ENCODE measurements at regions not wholly inside any gene's neighbourhood (a gene's known extent, or its start where the extent isn't known, plus 50 kb on each side); places are given as distances from the start of the nearest gene placed in this dataset.

DNA sequence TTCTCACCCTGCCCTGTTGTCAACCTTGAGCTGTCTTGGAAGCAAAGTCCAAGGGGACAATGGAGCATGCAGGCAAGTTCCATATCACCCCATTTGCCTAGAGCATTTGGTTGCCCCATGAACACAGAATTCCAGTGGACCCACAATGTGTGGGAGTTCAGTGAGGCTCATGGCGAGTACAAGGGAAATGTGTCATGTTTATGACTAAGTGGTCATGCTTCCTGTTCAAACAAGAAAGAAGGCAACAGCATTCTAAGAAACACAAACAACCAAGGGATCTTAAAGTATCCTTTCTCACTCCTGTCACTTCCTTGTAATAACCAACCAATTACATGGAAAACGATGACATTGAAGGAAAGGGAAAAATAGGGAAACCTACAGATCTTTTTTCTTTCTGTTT lies 513.0 kb downstream of the INHBA start:
- TF ChIP-seq, protein P1, sequence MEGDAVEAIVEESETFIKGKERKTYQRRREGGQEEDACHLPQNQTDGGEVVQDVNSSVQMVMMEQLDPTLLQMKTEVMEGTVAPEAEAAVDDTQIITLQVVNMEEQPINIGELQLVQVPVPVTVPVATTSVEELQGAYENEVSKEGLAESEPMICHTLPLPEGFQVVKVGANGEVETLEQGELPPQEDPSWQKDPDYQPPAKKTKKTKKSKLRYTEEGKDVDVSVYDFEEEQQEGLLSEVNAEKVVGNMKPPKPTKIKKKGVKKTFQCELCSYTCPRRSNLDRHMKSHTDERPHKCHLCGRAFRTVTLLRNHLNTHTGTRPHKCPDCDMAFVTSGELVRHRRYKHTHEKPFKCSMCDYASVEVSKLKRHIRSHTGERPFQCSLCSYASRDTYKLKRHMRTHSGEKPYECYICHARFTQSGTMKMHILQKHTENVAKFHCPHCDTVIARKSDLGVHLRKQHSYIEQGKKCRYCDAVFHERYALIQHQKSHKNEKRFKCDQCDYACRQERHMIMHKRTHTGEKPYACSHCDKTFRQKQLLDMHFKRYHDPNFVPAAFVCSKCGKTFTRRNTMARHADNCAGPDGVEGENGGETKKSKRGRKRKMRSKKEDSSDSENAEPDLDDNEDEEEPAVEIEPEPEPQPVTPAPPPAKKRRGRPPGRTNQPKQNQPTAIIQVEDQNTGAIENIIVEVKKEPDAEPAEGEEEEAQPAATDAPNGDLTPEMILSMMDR (IDR thresholded peaks at IDR 0.05; ENCODE audit: borderline replicate concordance, control extremely low read depth, extremely low read depth, insufficient read depth, missing control alignments) = no peak
- no peak for DNase-seq (ENCODE audit: low spot score)

DNA sequence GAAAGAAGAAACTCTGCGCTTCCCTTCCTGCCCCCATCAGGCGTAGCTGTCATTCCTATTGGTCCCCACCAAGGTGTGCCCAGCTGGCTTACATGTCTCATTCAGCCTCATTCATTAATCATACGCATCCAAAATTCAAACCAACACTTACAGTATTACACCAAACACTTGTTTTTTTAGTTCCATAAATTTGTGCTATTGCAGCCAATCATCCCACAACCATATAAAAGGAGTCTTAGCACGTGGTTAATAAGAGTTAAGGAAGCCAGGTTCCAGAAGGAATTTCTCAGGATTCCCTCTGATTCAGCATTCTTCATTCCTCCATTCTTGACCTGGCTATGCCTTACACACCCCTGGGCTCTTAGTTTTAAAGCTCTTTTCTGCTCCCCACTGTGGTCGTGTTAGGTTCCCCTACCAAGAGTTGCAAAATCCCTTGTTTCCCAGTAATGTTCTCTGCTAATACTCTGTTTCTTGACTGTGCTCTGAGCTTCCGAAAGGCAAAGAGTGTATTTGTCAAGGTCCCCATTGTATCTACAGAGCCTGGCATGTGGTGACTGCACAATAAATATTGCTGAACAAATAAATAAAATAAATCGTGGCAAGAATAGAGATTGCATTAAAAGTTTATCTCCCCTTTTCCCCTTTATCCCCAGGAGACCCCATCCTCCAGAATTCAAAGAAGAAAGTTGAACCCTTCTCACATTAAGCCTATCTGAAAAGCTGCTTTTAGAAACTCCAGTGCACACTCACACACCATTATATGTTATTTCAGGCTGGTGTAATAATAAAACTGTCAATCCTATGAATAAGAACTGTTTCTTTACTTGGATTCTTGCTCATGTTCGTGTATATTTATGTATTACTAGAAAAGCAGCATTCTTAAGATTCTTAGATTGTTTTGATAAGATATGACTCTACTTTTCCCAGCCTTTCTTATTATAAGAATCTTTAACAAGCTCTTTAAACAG lies 514.4 kb downstream of the INHBA start:
- DNase-seq (ENCODE audit: low spot score) = no peak
- in situ Hi-C loops (cut with MboI; ENCODE audit: low sequenced_read_pairs, unreplicated experiment) = no loop called here
- TF ChIP-seq, protein P1 (IDR thresholded peaks at IDR 0.05; ENCODE audit: borderline replicate concordance, control extremely low read depth, extremely low read depth, insufficient read depth, missing control alignments) = no peak

More for the DNA sequence above, 513.0 kb downstream of the INHBA start:
- in situ Hi-C loops (cut with MboI; ENCODE audit: low sequenced_read_pairs, unreplicated experiment) = no loop called here

DNA sequence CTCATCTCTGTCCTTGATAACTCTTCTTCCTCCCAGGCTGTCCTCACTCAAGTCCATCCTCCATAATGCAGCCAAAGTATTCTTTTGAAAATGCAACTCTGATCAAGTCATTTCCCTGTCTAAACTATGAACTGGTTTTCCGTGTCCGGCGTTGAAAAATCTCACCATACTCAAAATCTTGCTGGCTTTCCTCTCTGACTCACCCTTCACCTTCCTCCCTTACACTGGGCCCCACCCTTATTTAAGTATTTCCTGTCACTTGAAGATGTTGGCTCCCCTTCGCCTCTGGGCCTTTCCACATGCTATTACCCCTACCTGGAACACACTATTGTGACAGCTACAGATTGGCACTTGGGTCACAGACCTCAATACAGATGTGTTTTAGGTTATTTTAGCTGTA lies 515.6 kb downstream of the INHBA start:
- in situ Hi-C loops (cut with MboI; ENCODE audit: low sequenced_read_pairs, unreplicated experiment) = no loop called here
- TF ChIP-seq, protein P1 (IDR thresholded peaks at IDR 0.05; ENCODE audit: borderline replicate concordance, control extremely low read depth, extremely low read depth, insufficient read depth, missing control alignments) = no peak
- no peak for DNase-seq (ENCODE audit: low spot score)

DNA sequence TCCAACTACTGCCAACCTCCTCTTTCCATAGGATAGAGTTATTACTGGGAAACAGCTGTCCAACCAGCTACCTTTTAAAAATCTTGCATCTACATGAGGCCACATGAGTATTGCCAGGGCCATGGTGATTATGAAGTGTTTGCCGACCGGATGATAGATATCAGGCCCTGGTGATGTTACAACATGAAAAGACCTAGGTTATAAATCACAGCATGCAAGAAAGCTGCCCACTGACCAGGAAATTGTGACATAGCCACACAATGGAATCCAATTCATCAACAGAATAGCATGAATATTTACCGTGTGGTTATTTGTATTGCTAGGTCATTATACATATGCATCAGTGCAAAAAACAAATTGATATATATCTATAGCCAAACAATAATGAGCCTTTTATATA lies 517.0 kb downstream of the INHBA start:
- DNase-seq (ENCODE audit: low spot score) = no peak
- in situ Hi-C loops (cut with MboI; ENCODE audit: low sequenced_read_pairs, unreplicated experiment) = no loop called here
- TF ChIP-seq, protein P1 (IDR thresholded peaks at IDR 0.05; ENCODE audit: borderline replicate concordance, control extremely low read depth, extremely low read depth, insufficient read depth, missing control alignments) = no peak

DNA sequence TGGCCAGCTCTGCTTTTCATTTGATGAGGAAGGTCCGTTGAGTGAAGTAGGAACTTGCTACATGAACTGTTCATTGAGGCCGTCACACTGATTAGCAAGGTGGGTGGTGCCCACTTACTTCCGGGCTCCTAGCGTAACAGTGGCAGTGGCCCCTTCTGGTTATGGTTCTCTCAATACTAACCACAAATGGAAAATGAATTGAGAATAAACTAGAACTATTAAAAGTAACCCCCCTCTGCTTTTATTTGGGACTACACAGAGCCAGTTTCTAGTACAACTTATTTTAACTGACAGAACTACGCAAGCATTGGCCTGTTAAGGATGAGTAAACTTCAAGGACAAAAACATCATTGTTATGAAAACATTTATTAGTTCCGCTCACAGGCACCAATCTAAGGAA lies 519.1 kb downstream of the INHBA start:
- TF ChIP-seq, protein P1 (IDR thresholded peaks at IDR 0.05; ENCODE audit: borderline replicate concordance, control extremely low read depth, extremely low read depth, insufficient read depth, missing control alignments) = no peak
- no peak for DNase-seq (ENCODE audit: low spot score)
- in situ Hi-C loops (cut with MboI; ENCODE audit: low sequenced_read_pairs, unreplicated experiment) = no loop called here

DNA sequence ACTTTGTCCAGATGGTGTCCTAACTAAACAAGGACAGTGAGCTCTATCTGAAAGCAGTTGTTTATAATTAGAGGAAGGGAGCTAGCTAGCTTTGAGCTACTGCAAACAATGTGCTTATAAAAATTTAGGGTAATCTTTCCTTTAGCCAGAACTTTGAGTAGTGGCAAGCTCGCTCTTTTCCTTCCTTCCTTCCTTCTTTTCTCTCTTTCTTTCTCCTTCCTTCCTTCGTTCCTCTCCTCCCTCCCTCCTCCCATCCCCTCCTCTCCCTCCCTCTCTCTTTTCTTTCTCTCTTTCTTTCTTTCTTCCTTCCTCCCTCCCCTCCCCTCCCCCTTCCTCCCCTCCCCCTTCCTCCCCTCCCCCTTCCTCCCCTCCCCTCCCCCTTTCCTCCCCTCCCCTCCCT lies 520.1 kb downstream of the INHBA start:
- no peak for DNase-seq (ENCODE audit: low spot score)

More for the DNA sequence above, 520.1 kb downstream of the INHBA start:
- TF ChIP-seq, protein P1 (IDR thresholded peaks at IDR 0.05; ENCODE audit: borderline replicate concordance, control extremely low read depth, extremely low read depth, insufficient read depth, missing control alignments) = no peak
- in situ Hi-C loops (cut with MboI; ENCODE audit: low sequenced_read_pairs, unreplicated experiment) = no loop called here

Measured in GM13976 (cell line).